GM23338 (cell line): ENCODE measurements at regions not wholly inside any gene's neighbourhood (a gene's known extent, or its start where the extent isn't known, plus 50 kb on each side); places are given as distances from the start of the nearest gene placed in this dataset.

Experiments used
- ATAC-seq: fragments of 200-7000 bp; cut with Tn5 transposase; 3 replicates; pipeline ENCODE4 v1.9.1; 2020
- DNase-seq: peaks from one replicate; pipeline ENCODE4 v3.0.0-alpha.2; 2015; ENCODE audit warnings: low spot score
- H2AFZ ChIP-seq: fragments of 200-600 bp; sonication (generic); 2 replicates; pipeline ENCODE4 v1.8.0; 2016; ENCODE audit warnings: antibody characterized with exemption, mild to moderate bottlenecking, moderate library complexity
- H3F3A ChIP-seq: fragments of 200-600 bp; sonication (generic); replicated peaks from 2 replicates; pipeline ENCODE4 v1.8.0; 2017; ENCODE audit warnings: antibody characterized with exemption, mixed run types, low read depth
- H3K27ac ChIP-seq: fragments of 200-600 bp; sonication (generic); 2 replicates; pipeline ENCODE4 v1.6.1; 2016; ENCODE audit warnings: low read depth
- H3K27me3 ChIP-seq: fragments of 200-600 bp; sonication (generic); 2 replicates; pipeline ENCODE4 v1.8.0; 2016; ENCODE audit warnings: mild to moderate bottlenecking, mixed run types, moderate library complexity; ENCODE audit not compliant: insufficient read depth
- H3K36me3 ChIP-seq: fragments of 200-600 bp; sonication (generic); 2 replicates; pipeline ENCODE4 v1.8.0; 2016; ENCODE audit warnings: mild to moderate bottlenecking; ENCODE audit not compliant: insufficient read depth
- H3K4me1 ChIP-seq: fragments of 200-600 bp; sonication (generic); 2 replicates; pipeline ENCODE4 v1.8.0; 2016; ENCODE audit warnings: mild to moderate bottlenecking, moderate library complexity; ENCODE audit not compliant: insufficient read depth
- H3K4me2 ChIP-seq: fragments of 200-600 bp; sonication (generic); 2 replicates; pipeline ENCODE4 v1.7.1; 2017; ENCODE audit warnings: mixed run types
- H3K4me3 ChIP-seq: fragments of 200-600 bp; sonication (generic); 2 replicates; pipeline ENCODE4 v1.6.1; 2016; ENCODE audit warnings: mixed run types
- H3K79me2 ChIP-seq: fragments of 200-600 bp; sonication (generic); replicated peaks from 2 replicates; pipeline ENCODE4 v1.8.0; 2017; ENCODE audit warnings: mild to moderate bottlenecking; ENCODE audit not compliant: insufficient read depth
- H3K9me2 ChIP-seq: fragments of 200-600 bp; sonication (generic); 2 replicates; pipeline ENCODE4 v1.8.0; 2017; ENCODE audit not compliant: insufficient read depth
- H4K20me1 ChIP-seq: fragments of 200-600 bp; sonication (generic); replicated peaks from 2 replicates; pipeline ENCODE4 v1.8.0; 2017; ENCODE audit warnings: mild to moderate bottlenecking; ENCODE audit not compliant: insufficient read depth
- H3K27ac Mint-ChIP-seq: 2 replicates; pipeline ENCODE4 v1.8.0; 2020; ENCODE audit warnings: inconsistent platforms, mild to moderate bottlenecking, moderate library complexity, mixed read lengths
- H3K27me3 Mint-ChIP-seq: 3 replicates; pipeline ENCODE4 v1.8.0; 2022; ENCODE audit warnings: low read depth, mild to moderate bottlenecking, moderate library complexity, mixed read lengths, inconsistent platforms; ENCODE audit not compliant: insufficient read depth, poor library complexity
- H3K36me3 Mint-ChIP-seq: 3 replicates; pipeline ENCODE4 v1.8.0; 2021; ENCODE audit warnings: low read depth, mild to moderate bottlenecking, inconsistent platforms, moderate library complexity, mixed read lengths
- H3K4me1 Mint-ChIP-seq: 3 replicates; pipeline ENCODE4 v1.8.0; 2020; ENCODE audit warnings: mild to moderate bottlenecking, inconsistent platforms, mixed read lengths
- H3K4me3 Mint-ChIP-seq: 3 replicates; pipeline ENCODE4 v1.8.0; 2021; ENCODE audit warnings: moderate library complexity, mild to moderate bottlenecking, inconsistent platforms, mixed read lengths
- H3K9me3 Mint-ChIP-seq: 3 replicates; pipeline ENCODE4 v1.8.0; 2020; ENCODE audit warnings: moderate library complexity, mild to moderate bottlenecking, inconsistent platforms, mixed read lengths
- CTCF ChIP-seq, 2 experiments: fragments of 200-600 bp in 1 of 2; sonication (generic) in 1 of 2; conservative IDR thresholded peaks; 2 replicates each; pipeline versions ENCODE4 v1.5.1 to v1.6.1; 2016 to 2017; ENCODE audit warnings: antibody characterized with exemption in 2 of 2, low read depth in 2 of 2, mild to moderate bottlenecking in 2 of 2, moderate library complexity in 1 of 2
- EZH2 ChIP-seq: fragments of 200-600 bp; sonication (generic); IDR thresholded peaks from one replicate; pipeline ENCODE4 v1.8.0; 2017; ENCODE audit warnings: antibody characterized with exemption, mild to moderate bottlenecking, low read depth; ENCODE audit not compliant: unreplicated experiment
- EZH2phosphoT487 ChIP-seq: fragments of 200-600 bp; sonication (generic); IDR thresholded peaks from one replicate; pipeline ENCODE4 v1.8.1; 2018; ENCODE audit warnings: antibody characterized with exemption; ENCODE audit not compliant: unreplicated experiment
- JUNB ChIP-seq: IDR thresholded peaks from one replicate; pipeline ENCODE4 v1.6.1; 2016; ENCODE audit warnings: antibody characterized with exemption; ENCODE audit not compliant: unreplicated experiment
- ZNF462 ChIP-seq: fragments of 250-450 bp; sonication (Bioruptor Pico); IDR thresholded peaks from 2 replicates; pipeline ENCODE4 v1.5.0; 2020; ENCODE audit warnings: mild to moderate bottlenecking, moderate library complexity

GRCh38 chr2:6073191-6074088 lies 381.3 kb downstream of the SOX11 start (continued):
- TF ChIP-seq ZNF462 (CRISPR knock-in tag) (no peak), EZH2phosphoT487 (no peak), CTCF (conservative IDR thresholded peaks at IDR 0.05; ENCODE audit: low read depth in 2 of 2) (no peak), JUNB (no peak)

GRCh38 chr2:6074089-6074643 lies 382.0 kb downstream of the SOX11 start:
- Histone ChIP-seq H3K36me3 (no peaks in the 10 kb centered on the region), H4K20me1 (no peaks in the 10 kb centered on the region), H3K4me1 (peaks cover 5% of the 10 kb centered on the region), H3K27me3 (no peaks in the 10 kb centered on the region), H3K9me2 (no peaks in the 10 kb centered on the region), H3K4me2 (0 out of 2 replicates have a peak overlapping the region, but pooled peaks have one; percentile 48), H3K4me3 (no peak overlapping the region), H3K79me2 (no peaks in the 10 kb centered on the region), H3F3A (no peaks in the 10 kb centered on the region), H2AFZ (peak overlapping the region; percentile 95; the same call in 1 of the 2 replicates), H3K27ac (no peak overlapping the region)
- Mint-ChIP-seq H3K27ac (peak overlapping the region; percentile 31; the same call in 1 of the 2 replicates), H3K4me3 (peak overlapping the region; percentile 46), H3K27me3 (peaks cover 1% of the 10 kb centered on the region), H3K36me3 (no peaks in the 10 kb centered on the region), H3K4me1 (peaks cover 32% of the 10 kb centered on the region), H3K9me3 (peaks cover 54% of the 10 kb centered on the region)
- DNase-seq (no peak), ATAC-seq (peak; percentile 17; the same call in 2 of the 3 replicates)
- no peak for TF ChIP-seq EZH2
- no peak for TF ChIP-seq ZNF462 (CRISPR knock-in tag)
